Gastrocnemius medialis (tissue), 4 donors: ENCODE measurements at regions not wholly inside any gene's neighbourhood (a gene's known extent, or its start where the extent isn't known, plus 50 kb on each side); places are given as distances from the start of the nearest gene placed in this dataset.

Source experiments
- POLR2A ChIP-seq, 2 donors: fragments of 450-650 bp; IDR thresholded peaks; one replicate each; pipeline ENCODE4 v1.6.1; 2017; ENCODE audit warnings: antibody characterized with exemption in 2 of 2, mild to moderate bottlenecking in 2 of 2, moderate library complexity in 2 of 2
- TF ChIP-seq, protein P1 (sequence below), 5 experiments: fragments of 450-650 bp in 3 of 5; fragments of 200-600 bp in 2 of 5; sonication (generic) in 2 of 5; IDR thresholded peaks in 4 of 5; conservative IDR thresholded peaks in 1 of 5; 1 replicate in 4 of 5; 2 replicates in 1 of 5; pipeline ENCODE4 v1.5.1; 2016 to 2019; ENCODE audit warnings: antibody characterized with exemption in 5 of 5, mild to moderate bottlenecking in 3 of 5, moderate library complexity in 3 of 5

DNA sequence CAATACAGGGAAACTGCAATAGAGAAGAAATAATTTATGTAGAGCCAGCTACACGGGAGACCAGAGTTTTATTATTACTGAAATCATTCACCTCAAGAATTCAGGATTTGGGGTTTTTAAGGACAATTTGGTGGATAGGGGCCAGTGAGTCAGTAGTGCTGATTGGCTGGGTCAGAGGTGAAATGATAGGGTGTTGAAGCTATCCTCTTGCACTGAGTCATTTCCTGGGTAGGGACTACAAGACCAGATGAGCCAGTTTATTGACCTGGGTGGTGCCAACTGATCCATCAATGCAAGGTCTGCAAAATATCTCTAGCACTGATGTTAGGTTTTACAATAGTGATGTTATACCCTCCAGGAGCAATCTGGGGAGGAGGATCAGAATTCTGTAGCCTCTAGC is 486.3 kb downstream of the LRIG3 start:
- TF ChIP-seq, protein P1, sequence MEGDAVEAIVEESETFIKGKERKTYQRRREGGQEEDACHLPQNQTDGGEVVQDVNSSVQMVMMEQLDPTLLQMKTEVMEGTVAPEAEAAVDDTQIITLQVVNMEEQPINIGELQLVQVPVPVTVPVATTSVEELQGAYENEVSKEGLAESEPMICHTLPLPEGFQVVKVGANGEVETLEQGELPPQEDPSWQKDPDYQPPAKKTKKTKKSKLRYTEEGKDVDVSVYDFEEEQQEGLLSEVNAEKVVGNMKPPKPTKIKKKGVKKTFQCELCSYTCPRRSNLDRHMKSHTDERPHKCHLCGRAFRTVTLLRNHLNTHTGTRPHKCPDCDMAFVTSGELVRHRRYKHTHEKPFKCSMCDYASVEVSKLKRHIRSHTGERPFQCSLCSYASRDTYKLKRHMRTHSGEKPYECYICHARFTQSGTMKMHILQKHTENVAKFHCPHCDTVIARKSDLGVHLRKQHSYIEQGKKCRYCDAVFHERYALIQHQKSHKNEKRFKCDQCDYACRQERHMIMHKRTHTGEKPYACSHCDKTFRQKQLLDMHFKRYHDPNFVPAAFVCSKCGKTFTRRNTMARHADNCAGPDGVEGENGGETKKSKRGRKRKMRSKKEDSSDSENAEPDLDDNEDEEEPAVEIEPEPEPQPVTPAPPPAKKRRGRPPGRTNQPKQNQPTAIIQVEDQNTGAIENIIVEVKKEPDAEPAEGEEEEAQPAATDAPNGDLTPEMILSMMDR (IDR thresholded peaks at IDR 0.05 in 4 of 5, conservative IDR thresholded peaks at IDR 0.05 in 1 of 5): no peak
- no peak for TF ChIP-seq POLR2A (IDR thresholded peaks at IDR 0.05)
